B cell (primary cell): ENCODE measurements at regions not wholly inside any gene's neighbourhood (a gene's known extent, or its start where the extent isn't known, plus 50 kb on each side); places are given as distances from the start of the nearest gene placed in this dataset.

ENCODE experiments used
- ATAC-seq: fragments of 200-7000 bp; cut with Tn5 transposase; one replicate; pipeline ENCODE4 v1.10.0; 2021; ENCODE audit warnings: low read depth, mild to moderate bottlenecking, moderate number of reproducible peaks, moderate library complexity
- CTCF ChIA-PET: fragments of 350-600 bp; sonication (Branson Sonifier 250); formaldehyde crosslinking; loops from one replicate; lab custom pipeline; 2021; ENCODE audit warnings: antibody characterized with exemption, inconsistent platforms; lab: Charles Lee
- POLR2A ChIA-PET: fragments of 350-600 bp; sonication (Branson Sonifier 250); formaldehyde crosslinking; loops from one replicate; lab custom pipeline; 2021; ENCODE audit warnings: antibody characterized with exemption; lab: Charles Lee
- DNase-seq: peaks from one replicate; pipeline ENCODE4 v3.0.0; 2013
- H2AFZ ChIP-seq: 2 replicates; pipeline ENCODE4 v1.6.1; 2012; ENCODE audit warnings: mild to moderate bottlenecking, low read depth, low read length; ENCODE audit not compliant: insufficient read depth, poor library complexity, severe bottlenecking
- H3K27ac ChIP-seq, 2 donors: 1 replicate in 1 of 2; 2 replicates in 1 of 2; pipeline ENCODE4 v1.5.1; 2012 to 2013; ENCODE audit warnings: low read length in 2 of 2, mild to moderate bottlenecking in 2 of 2, moderate library complexity in 1 of 2
- H3K27me3 ChIP-seq, 4 experiments: fragments of 200-600 bp in 1 of 4; sonication (generic) in 1 of 4; replicated peaks in 1 of 4; 1 replicate in 2 of 4; 2 replicates in 2 of 4; pipeline versions ENCODE4 v1.6.1 to v1.7.0; 2013 to 2016; ENCODE audit warnings: low read length in 3 of 4, mild to moderate bottlenecking in 2 of 4, mixed read lengths in 1 of 4, moderate library complexity in 1 of 4; ENCODE audit not compliant: insufficient read depth in 4 of 4, control insufficient read depth in 3 of 4; ENCODE audit errors: control extremely low read depth in 1 of 4
- H3K36me3 ChIP-seq, 2 experiments: replicated peaks in 1 of 2; 1 replicate in 1 of 2; 2 replicates in 1 of 2; pipeline versions ENCODE4 v1.6.1 to v1.7.1; 2013; ENCODE audit warnings: low read length in 1 of 2; ENCODE audit not compliant: insufficient read depth in 2 of 2, control insufficient read depth in 1 of 2; ENCODE audit errors: control extremely low read depth in 1 of 2, extremely low read depth in 1 of 2
- H3K4me1 ChIP-seq, 2 donors: fragments of 200-600 bp in 1 of 2; sonication (generic) in 1 of 2; 1 replicate in 1 of 2; 2 replicates in 1 of 2; pipeline versions ENCODE4 v1.5.1 to v1.6.1; 2013 to 2017; ENCODE audit warnings: low read length in 2 of 2; ENCODE audit not compliant: control insufficient read depth in 2 of 2, insufficient read depth in 2 of 2
- H3K4me2 ChIP-seq: replicated peaks from 2 replicates; pipeline ENCODE3; 2012; ENCODE audit warnings: mild to moderate bottlenecking, low read depth, low read length; ENCODE audit not compliant: poor library complexity, severe bottlenecking
- H3K4me3 ChIP-seq, 5 experiments: fragments of 200-600 bp in 1 of 5; sonication (generic) in 1 of 5; 1 replicate in 3 of 5; 2 replicates in 2 of 5; pipeline versions ENCODE4 v1.5.1 to v1.7.0; 2011 to 2016; ENCODE audit warnings: low read length in 4 of 5, mild to moderate bottlenecking in 4 of 5, low read depth in 2 of 5, control low read depth in 1 of 5, moderate library complexity in 1 of 5; ENCODE audit not compliant: insufficient read depth in 1 of 5; ENCODE audit errors: control extremely low read depth in 1 of 5, extremely low read depth in 1 of 5
- H3K79me2 ChIP-seq: fragments of 200-600 bp; sonication (generic); one replicate; pipeline ENCODE4 v1.6.0; 2016; ENCODE audit warnings: low read length; ENCODE audit not compliant: control insufficient read depth, insufficient read depth
- H3K9ac ChIP-seq: fragments of 200-600 bp; sonication (generic); 2 replicates; pipeline ENCODE4 v1.6.1; 2017; ENCODE audit warnings: mild to moderate bottlenecking, low read length, moderate library complexity
- H3K9me3 ChIP-seq, 3 donors: one replicate each; pipeline versions ENCODE4 v1.6.1 to v1.7.1; 2013; ENCODE audit warnings: low read length in 2 of 3; ENCODE audit not compliant: control insufficient read depth in 2 of 3, insufficient read depth in 1 of 3; ENCODE audit errors: control extremely low read depth in 1 of 3
- H4K20me1 ChIP-seq: 2 replicates; pipeline ENCODE4 v1.6.0; 2012; ENCODE audit warnings: mild to moderate bottlenecking, low read length; ENCODE audit not compliant: insufficient read depth, control insufficient read depth, poor library complexity, severe bottlenecking
- H3K27ac Mint-ChIP-seq: one replicate; pipeline ENCODE4 v1.8.0; 2021; ENCODE audit warnings: mixed read lengths
- H3K27me3 Mint-ChIP-seq: one replicate; pipeline ENCODE4 v1.8.0; 2021; ENCODE audit warnings: mixed read lengths
- H3K4me1 Mint-ChIP-seq: one replicate; pipeline ENCODE4 v1.8.0; 2021; ENCODE audit warnings: mixed read lengths
- H3K4me3 Mint-ChIP-seq: one replicate; pipeline ENCODE4 v1.8.0; 2021; ENCODE audit warnings: mixed read lengths
- H3K9me3 Mint-ChIP-seq: one replicate; pipeline ENCODE4 v1.8.0; 2022; ENCODE audit warnings: mixed read lengths; ENCODE audit not compliant: insufficient read depth
- CTCF ChIP-seq: fragments of 200-600 bp; IDR thresholded peaks from one replicate; pipeline ENCODE4 v1.8.0; 2022; ENCODE audit warnings: antibody characterized with exemption, mild to moderate bottlenecking
- EZH2 ChIP-seq: IDR thresholded peaks from 2 replicates; pipeline ENCODE4 v1.6.1; 2012; ENCODE audit warnings: borderline replicate concordance, low read depth, mild to moderate bottlenecking, moderate library complexity, low read length; ENCODE audit not compliant: insufficient read depth, poor library complexity, severe bottlenecking
- WGBS: methylation state at CpG from one replicate; pipeline ENCODE4 v1.1.5; 2013; ENCODE audit warnings: missing lambda C conversion rate; ENCODE audit not compliant: insufficient coverage; 5-methylcytosine and 5-hydroxymethylcytosine counted together
- intact Hi-C: fragments of 100-400 bp; cut with micrococcal nuclease; formaldehyde crosslinking; loops from one replicate; pipeline ENCODE4 v1.10.0; 2022

GRCh38 chr6:128667339-128667858, 147.0 kb upstream of the PTPRK start:
- Histone ChIP-seq H3K79me2 (no peaks in the 10 kb centered on the region), H4K20me1 (no peaks in the 10 kb centered on the region), H3K9me3 (no peaks in the 10 kb centered on the region), H3K4me3 (no peak overlapping the region), H3K4me1 (no peaks in the 10 kb centered on the region), H3K27ac (no peak overlapping the region), H3K36me3 (no peaks in the 10 kb centered on the region), H3K4me2 (no peak overlapping the region), H3K27me3 (no peaks in the 10 kb centered on the region), H2AFZ (no peak overlapping the region), H3K9ac (no peak overlapping the region)
- ChIA-PET CTCF (no interaction called here), POLR2A (no interaction called here)
- H3K4me1 Mint-ChIP-seq = no peaks in the 10 kb centered on the region
- intact Hi-C loops = no loop called here
- no peak for TF ChIP-seq EZH2
- TF ChIP-seq CTCF = no peak
- ATAC-seq (no peak), DNase-seq (no peak)
- no peak overlapping the region for H3K4me3 Mint-ChIP-seq
- H3K27me3 Mint-ChIP-seq = no peaks in the 10 kb centered on the region
- WGBS = 50% methylated on average over 1 of the region's 4 CpGs
- H3K9me3 Mint-ChIP-seq = no peaks in the 10 kb centered on the region
- no peak overlapping the region for H3K27ac Mint-ChIP-seq

GRCh38 chr6:128666405-128666804, 146.0 kb upstream of the PTPRK start:
- no peaks in the 10 kb centered on the region for H3K4me1 ChIP-seq
- Mint-ChIP-seq H3K9me3 (no peaks in the 10 kb centered on the region), H3K4me3 (no peak overlapping the region), H3K4me1 (no peaks in the 10 kb centered on the region), H3K27me3 (no peaks in the 10 kb centered on the region), H3K27ac (no peak overlapping the region)
- H2AFZ ChIP-seq = no peak overlapping the region
- H3K27ac ChIP-seq = no peak overlapping the region
- no CpG with 5 or more reads among the region's 2 CpGs for WGBS
- CTCF ChIA-PET = no interaction called here
- no peak overlapping the region for H3K4me2 ChIP-seq
- no peaks in the 10 kb centered on the region for H3K36me3 ChIP-seq
- no peaks in the 10 kb centered on the region for H3K79me2 ChIP-seq
- H3K9me3 ChIP-seq = no peaks in the 10 kb centered on the region
- H3K27me3 ChIP-seq = no peaks in the 10 kb centered on the region
- ATAC-seq (no peak), DNase-seq (no peak)
- POLR2A ChIA-PET = no interaction called here
- TF ChIP-seq CTCF = no peak
- TF ChIP-seq EZH2 = no peak
- no peak overlapping the region for H3K9ac ChIP-seq
- H4K20me1 ChIP-seq = no peaks in the 10 kb centered on the region
- intact Hi-C loops = no loop called here
- H3K4me3 ChIP-seq = no peak overlapping the region
